ENCODE measurements at regions not wholly inside any gene's neighbourhood (a gene's known extent, or its start where the extent isn't known, plus 50 kb on each side); places are given as distances from the start of the nearest gene placed in this dataset.
"Not testable (repeated sequence)": the region's sequence is repeated elsewhere in the genome, so short reads cannot be mapped to it uniquely, and the experiment has no call there.

DNA sequence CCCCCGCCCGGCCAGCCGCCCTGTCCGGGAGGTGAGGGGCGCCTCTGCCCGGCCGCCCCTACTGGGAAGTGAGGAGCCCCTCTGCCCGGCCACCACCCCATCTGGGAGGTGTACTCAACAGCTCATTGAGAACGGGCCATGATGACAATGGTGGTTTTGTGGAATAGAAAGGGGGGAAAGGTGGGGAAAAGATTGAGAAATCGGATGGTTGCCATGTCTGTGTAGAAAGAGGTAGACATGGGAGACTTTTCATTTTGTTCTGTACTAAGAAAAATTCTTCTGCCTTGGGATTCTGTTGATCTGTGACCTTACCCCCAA, 215.8 kb downstream of the BCAS1 start:
- TF ChIP-seq, protein P1, sequence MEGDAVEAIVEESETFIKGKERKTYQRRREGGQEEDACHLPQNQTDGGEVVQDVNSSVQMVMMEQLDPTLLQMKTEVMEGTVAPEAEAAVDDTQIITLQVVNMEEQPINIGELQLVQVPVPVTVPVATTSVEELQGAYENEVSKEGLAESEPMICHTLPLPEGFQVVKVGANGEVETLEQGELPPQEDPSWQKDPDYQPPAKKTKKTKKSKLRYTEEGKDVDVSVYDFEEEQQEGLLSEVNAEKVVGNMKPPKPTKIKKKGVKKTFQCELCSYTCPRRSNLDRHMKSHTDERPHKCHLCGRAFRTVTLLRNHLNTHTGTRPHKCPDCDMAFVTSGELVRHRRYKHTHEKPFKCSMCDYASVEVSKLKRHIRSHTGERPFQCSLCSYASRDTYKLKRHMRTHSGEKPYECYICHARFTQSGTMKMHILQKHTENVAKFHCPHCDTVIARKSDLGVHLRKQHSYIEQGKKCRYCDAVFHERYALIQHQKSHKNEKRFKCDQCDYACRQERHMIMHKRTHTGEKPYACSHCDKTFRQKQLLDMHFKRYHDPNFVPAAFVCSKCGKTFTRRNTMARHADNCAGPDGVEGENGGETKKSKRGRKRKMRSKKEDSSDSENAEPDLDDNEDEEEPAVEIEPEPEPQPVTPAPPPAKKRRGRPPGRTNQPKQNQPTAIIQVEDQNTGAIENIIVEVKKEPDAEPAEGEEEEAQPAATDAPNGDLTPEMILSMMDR (IDR thresholded peaks at IDR 0.05), result not testable (repeated sequence)
- TF ChIP-seq EP300 (IDR thresholded peaks at IDR 0.05), result not testable (repeated sequence)
